Left ventricle myocardium superior (tissue), 1 donor: ENCODE measurements at regions not wholly inside any gene's neighbourhood (a gene's known extent, or its start where the extent isn't known, plus 50 kb on each side); places are given as distances from the start of the nearest gene placed in this dataset.

Experiments used
- ATAC-seq: fragments of 200-7000 bp; cut with Tn5 transposase; one replicate; pipeline ENCODE4 v1.9.1; 2020; ENCODE audit warnings: mild to moderate bottlenecking, moderate library complexity
- DNase-seq: peaks from one replicate; pipeline ENCODE4 v3.0.0-alpha.2; 2020
- intact Hi-C: fragments of 100-400 bp; cut with micrococcal nuclease; formaldehyde crosslinking; loops from one replicate; pipeline ENCODE4 v1.11.0; 2022
- donor health status: DM: no; HTN: yes; CAD: no; lungs with severe emphysema.

DNA sequence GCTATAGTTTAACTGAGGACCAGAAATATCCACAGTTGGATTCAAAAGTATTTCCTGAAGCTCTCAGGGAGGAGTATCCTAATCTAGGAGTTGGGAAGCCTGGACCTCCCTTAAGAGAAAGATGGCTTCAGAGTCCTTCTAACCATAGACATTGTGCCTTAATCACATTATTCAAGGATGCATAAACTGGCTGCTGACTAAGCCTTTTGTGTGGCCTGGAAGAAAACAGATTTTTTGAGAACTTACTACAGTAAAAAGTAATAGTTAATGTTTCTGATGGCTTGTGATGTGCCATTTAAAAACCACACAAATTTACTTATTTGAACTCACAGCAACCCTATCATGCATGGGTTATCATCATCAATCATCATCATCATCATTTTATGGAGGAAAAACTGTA lies 126.2 kb upstream of the RPL38 start:
- intact Hi-C loops, result no loop called here
- DNase-seq (no peak), ATAC-seq (no peak)

DNA sequence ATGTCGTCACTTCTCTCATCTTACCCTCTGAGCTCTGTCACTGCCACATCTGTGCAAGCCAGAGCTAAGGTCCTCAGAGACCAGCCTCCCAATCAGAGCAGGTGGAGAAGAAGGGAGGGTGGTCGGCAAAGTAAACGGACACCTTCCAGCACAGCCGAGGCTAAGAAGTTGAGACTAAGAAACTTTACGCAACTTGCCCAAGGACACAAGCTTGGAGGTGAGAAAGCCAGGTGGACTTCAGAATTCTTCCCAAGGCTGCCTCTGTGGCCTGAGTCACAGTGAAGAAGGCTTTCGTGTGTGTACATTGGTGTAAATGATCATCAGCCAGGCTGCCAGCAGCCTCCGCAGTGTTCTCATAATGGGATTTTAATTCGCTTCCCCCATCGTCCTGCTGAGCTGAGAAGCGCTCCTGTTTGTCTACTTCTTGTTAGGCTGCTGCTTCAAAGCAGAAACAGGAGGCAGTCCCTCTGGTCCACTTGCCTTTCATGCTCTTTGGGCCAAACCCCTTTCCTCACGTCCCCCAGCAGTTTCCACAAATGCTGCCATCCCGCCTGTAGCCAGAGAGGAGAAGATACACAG lies 125.0 kb upstream of the RPL38 start:
- ATAC-seq, result no peak
- intact Hi-C loops, result no loop called here

DNA sequence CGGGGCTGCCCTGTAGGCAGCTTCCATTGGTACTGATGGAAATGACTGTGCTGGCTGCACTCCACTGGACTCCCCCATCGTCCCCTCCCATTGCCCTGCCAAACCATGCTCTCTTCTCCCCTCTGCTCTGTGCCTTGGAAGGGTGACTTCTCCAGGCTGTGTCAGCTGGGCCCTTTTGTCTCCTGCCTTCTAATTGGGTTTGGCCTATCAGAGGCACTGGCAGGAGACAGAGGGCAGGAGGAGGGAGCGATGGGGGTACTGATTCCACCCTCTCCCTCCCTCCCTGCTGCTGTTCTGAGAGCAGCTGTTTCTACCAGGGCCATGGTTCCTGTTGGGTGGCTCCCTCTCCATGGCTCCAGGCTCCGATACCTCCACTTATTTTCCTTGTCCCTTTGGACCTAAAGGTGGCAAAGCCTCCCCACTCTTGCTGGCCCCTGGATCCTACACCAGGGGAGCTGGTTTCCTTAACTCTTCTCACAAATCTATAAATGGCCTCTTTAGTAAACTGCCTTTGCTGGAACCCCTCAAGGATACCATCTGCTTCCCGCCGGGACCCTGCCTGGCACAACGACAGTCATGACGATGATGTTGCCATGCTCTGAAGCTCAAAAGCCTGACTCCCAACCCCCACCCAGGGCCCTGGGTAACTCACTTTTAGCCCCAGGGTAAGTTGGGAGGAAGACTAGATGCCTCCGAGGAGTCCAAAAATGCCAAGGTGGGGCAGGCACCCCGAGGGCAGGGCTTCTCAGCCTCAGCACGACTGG lies 123.8 kb upstream of the RPL38 start:
- DNase-seq (no peak), ATAC-seq (no peak)
- intact Hi-C loops, result no loop called here

More for the DNA sequence above, 125.0 kb upstream of the RPL38 start:
- DNase-seq, result no peak

DNA sequence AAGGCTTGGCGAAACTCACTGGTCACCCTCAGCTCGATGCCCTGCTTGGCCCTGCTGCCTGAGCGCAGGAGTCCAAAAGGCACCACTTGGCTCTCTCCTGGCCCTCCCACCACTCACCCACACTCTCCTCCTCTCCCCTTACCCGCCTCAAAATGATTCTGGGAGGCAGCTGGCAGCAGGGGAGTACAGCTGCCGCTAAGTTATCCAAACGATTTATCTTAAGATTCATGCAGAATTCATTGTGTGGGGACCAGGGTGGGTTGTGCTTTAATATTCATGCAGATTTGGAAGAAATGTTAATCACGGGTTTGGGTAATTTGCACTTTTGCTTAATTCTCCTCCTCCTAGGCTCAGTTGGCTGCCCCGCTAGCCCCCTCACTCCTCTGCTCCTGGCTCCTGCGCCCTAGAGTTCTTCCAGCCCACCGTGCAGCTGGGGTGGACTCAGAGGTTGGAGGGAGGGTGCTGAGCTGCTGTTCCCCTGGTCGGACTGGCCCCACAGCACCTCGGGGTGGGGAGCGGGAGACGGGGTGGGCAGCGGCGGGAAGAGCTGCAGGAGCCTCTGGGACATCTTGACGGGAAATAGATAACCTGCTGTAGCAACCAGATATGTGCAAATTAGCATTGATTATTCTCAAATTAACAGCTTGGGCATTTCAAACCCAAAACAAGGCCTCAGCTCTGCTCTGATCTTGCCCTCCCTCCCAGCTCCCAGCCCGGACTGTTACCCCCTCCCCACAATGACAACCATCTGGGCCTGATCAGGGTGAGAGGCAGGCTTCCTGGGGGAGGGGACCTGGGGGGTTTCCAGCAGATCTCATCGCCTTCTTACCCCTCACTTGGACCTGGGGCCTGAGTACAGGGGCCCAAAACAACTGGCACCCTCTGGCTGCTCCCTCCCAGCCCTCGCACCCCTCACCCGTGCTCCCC lies 122.6 kb upstream of the RPL38 start:
- intact Hi-C loops, result no loop called here
- ATAC-seq (no peak), DNase-seq (no peak)

DNA sequence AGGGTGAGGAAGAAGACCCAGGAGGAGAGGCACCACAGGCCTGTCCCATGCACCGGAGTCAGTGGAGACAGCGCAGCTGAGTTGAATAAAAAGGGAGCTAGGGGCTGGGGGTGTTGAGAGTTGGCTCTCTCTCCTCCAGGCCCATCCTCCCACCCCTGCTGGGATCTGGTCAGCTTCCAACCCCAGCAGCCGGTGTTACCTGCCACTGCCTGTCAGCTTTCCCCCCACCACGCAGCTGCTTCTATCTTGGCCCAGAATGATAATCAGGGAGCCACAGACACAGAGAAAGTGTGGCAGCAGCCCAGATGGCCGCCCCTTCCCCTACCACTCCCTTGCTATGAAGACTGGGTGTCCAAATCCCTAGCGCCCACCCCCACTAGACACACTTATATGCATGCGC lies 120.6 kb upstream of the RPL38 start:
- no peak for ATAC-seq
- intact Hi-C loops, result no loop called here
- no peak for DNase-seq

DNA sequence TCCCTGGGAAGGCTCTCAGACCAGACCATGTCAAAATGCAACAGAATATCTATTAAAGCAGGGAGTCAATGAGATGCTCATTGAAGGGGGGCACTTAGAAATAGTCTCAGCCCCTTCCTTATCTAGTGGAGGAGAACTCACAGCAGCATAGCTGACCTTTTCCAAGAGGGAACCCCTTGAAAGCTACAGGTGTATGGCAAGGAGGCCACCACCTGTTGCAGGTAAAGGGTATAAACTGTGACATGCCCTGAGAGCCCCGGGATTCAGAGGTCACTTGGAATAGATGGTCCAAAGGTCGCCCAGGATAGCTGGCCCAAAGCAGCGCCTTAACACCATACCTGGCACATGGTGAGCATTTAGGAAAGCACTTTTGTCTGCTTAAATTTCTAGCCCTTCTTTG lies 120.2 kb upstream of the RPL38 start:
- DNase-seq (no peak), ATAC-seq (no peak)
- intact Hi-C loops, result no loop called here

GRCh38 chr17:74085434-74085833 lies 118.0 kb upstream of the RPL38 start:
- ATAC-seq (no peak), DNase-seq (no peak)
- intact Hi-C loops, result no loop called here

DNA sequence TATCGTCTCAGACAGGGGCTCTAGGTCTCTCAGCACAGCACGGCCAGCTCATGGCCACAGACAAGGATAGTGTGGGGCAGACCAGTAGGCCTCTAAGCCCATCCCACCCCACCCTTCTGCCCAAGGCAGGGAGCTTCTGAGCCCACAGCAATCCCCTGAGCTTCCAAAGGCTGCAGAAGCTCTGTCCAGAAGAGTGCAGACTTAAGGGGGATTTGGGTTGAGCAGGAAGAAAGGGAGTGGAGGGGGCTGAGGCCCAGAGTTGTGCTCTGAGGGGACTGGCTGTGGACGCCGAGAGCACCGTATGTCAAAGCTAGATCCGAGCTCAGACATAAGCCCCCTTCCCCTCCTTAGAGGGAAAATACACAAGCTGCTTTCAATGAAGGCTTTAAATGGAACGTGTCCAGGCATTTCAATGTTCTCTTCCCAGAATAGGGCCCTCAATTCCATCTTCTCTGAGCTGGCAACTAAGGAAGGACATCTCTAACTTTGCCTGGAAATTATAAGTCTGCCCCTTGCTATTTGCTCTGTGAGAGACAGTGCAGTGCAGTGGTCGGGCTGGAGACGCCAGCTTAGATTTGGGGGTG lies 116.4 kb upstream of the RPL38 start:
- DNase-seq (no peak), ATAC-seq (no peak)
- intact Hi-C loops, result no loop called here

GRCh38 chr17:74088285-74088933 lies 115.1 kb upstream of the RPL38 start:
- intact Hi-C loops, result no loop called here
- no peak for DNase-seq

DNA sequence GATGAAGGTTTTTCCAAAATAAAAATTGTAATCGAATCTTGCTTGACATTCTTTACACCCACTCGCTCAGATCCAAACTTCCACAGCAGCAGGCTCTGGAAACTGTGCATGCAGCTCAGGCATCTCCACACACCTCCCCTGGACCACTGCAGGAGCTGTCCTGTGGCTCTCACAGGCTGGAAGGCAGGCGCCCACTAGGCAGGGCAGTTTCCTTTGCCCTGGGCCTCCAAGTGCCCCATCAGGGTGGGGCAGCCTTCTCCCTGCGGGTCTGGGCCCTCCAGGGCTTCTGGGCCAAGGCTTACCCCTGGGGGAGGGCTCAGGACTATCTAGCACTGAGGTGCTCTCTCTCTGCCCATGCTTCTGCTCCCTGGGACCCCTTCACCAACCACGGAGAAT lies 114.5 kb upstream of the RPL38 start:
- DNase-seq, result no peak
- no peak for ATAC-seq
- intact Hi-C loops, result no loop called here

More at GRCh38 chr17:74088285-74088933, 115.1 kb upstream of the RPL38 start:
- no peak for ATAC-seq

GRCh38 chr17:74089380-74089779 lies 114.1 kb upstream of the RPL38 start:
- intact Hi-C loops, result no loop called here
- ATAC-seq, result no peak
- DNase-seq, result no peak

DNA sequence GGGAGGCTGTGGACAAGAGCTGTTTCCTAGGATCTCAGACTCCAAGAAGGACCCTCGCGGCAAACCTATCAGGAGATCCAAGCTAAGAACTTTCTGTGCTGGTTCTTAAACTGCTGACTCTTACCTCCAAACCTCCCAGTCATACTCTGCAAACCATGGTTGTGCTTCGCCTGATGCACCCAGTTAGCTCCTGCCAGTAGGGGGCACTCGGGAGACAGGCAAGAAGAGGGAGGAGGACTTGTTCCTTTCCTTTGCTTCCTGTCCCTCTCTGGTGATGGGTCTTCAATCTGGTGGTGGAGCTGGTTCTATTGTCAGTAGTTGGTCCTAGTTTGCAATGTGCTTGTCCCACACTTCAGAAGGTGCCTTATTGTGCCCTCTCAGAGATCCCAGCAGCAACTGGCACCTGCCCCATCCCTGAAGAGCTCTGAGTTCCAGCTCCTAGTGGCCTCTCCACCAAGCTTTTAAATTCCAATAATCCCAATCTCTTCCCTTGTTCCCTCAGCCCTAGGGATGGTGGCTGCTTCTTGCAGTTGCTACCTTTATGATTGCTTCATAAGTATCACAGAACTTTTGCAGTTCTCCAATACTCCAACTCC lies 113.5 kb upstream of the RPL38 start:
- ATAC-seq (no peak), DNase-seq (peak; percentile 41)
- intact Hi-C loops, result no loop called here

- DNase-seq (no peak), ATAC-seq (no peak)
- intact Hi-C loops, result no loop called here
Observed at GRCh38 chr17:74094651-74095050, 108.8 kb upstream of the RPL38 start.

DNA sequence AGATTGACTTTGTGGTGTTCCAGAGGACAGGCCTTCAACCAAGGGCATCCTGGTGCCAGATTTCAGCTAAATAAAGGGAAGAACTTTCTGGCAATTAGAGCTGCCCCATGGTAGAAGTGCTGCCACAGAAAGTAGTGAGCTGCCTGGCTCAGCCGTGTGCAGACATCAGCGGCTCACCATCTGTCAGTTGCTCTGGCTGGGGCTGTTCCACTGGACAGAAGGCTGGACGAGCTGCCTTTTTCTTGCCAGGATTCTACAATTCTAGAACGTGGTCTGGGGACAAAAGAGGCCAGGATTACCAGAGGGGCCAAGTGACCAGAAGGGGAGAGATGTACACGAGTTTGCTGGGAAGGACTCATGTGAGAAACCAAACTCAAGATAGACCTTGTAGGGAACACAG lies 107.0 kb upstream of the RPL38 start:
- intact Hi-C loops, result no loop called here
- ATAC-seq (no peak), DNase-seq (no peak)

DNA sequence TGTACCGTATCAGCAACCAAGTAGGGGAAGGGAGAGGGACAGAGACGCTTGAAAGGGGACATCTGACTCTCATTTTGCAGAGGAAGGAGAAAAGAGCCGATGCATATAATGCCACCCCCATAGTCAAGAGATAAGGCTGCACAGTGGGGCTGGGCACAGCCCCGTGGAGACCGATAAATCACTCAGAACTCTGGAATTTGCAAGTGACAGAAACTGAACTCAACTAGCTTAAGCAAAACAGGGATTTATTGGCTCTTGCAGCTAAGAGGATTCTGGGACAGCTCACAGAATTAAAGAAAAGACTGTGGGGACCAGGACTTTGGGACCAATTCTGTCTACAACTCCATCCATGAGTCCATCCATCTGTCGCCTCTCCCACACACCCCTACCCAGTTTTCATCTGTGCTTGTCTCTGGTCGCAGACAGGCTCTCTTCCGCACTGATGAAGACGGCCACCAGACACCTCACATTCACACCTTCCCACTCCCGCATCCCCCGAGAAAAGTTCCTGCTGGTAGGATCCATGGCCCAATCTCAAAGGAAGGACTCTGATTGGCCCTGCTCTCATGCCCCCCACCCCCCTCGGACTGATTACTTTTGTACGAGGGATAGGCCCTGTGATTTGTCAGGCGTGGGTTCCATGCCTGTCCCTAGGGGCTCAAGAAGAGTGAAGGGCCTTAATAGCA lies 105.9 kb upstream of the RPL38 start:
- intact Hi-C loops, result no loop called here

DNA sequence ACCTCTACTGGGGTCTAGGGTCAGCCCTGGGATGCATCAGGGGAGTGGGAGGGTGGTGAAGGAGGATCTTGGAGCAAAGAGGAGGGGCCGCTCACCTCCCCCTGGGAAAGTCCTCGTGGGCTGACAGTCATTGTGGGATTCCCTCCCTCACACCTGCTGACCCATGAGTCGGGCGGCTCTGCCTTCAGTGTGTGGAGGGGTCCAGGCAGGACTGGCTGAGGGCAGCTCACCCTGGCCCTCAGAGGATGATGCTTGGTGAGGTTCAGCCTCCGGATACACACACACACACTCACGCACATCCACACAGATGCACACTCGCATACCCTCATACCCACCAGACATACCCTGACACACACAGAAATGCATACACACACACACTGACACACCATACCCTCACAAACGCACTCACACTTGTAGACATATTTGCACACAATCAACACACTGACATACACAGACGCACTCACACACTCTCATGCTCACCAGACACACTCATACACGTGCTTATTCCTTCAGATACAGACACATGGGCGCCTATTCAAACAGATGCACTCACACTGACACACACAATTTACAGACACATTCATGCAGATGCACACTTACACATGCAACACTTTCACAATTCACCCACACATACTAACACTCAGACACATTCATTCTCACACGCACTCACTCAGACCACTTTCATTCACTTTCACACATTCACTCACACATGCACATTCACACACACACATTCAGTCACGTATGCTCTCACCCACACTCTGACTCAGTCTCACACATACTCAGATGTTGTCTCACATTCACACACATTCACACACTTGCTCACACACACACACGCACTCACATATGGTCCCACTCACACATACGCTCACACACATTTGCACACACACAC lies 105.1 kb upstream of the RPL38 start:
- intact Hi-C loops, result no loop called here
- ATAC-seq (no peak), DNase-seq (no peak)

More for the DNA sequence above, 105.9 kb upstream of the RPL38 start:
- DNase-seq, result no peak
- ATAC-seq, result no peak
